PFSK-1 (cell line): ENCODE measurements at regions not wholly inside any gene's neighbourhood (a gene's known extent, or its start where the extent isn't known, plus 50 kb on each side); places are given as distances from the start of the nearest gene placed in this dataset.

Source experiments
- FOXP2 ChIP-seq: optimal IDR thresholded peaks from 2 replicates; pipeline ENCODE3; 2011; ENCODE audit warnings: borderline replicate concordance, control low read depth, inconsistent platforms; ENCODE audit not compliant: insufficient read depth; ENCODE audit errors: extremely low read length, extremely low read depth
- POLR2AphosphoS5 ChIP-seq: IDR thresholded peaks from 2 replicates; pipeline ENCODE4 v1.6.1; 2012; ENCODE audit warnings: low read depth, mild to moderate bottlenecking, control low read depth, low read length, moderate library complexity
- SIN3A ChIP-seq: IDR thresholded peaks from 2 replicates; pipeline ENCODE4 v1.6.1; 2012; ENCODE audit warnings: mild to moderate bottlenecking, low read length, moderate library complexity, borderline replicate concordance; ENCODE audit not compliant: insufficient read depth
- TAF1 ChIP-seq: IDR thresholded peaks from 2 replicates; pipeline ENCODE4 v1.6.1; 2012; ENCODE audit warnings: low read length, control low read depth, borderline replicate concordance; ENCODE audit not compliant: insufficient read depth
- TF ChIP-seq, protein P1 (sequence below), 2 experiments: IDR thresholded peaks; 2 replicates each; pipeline versions ENCODE4 v1.6.1 to v1.8.0; 2011 to 2012; ENCODE audit warnings: low read depth in 2 of 2, low read length in 2 of 2, control low read depth in 1 of 2, inconsistent platforms in 1 of 2, mild to moderate bottlenecking in 1 of 2, moderate library complexity in 1 of 2; ENCODE audit not compliant: insufficient read depth in 1 of 2

DNA sequence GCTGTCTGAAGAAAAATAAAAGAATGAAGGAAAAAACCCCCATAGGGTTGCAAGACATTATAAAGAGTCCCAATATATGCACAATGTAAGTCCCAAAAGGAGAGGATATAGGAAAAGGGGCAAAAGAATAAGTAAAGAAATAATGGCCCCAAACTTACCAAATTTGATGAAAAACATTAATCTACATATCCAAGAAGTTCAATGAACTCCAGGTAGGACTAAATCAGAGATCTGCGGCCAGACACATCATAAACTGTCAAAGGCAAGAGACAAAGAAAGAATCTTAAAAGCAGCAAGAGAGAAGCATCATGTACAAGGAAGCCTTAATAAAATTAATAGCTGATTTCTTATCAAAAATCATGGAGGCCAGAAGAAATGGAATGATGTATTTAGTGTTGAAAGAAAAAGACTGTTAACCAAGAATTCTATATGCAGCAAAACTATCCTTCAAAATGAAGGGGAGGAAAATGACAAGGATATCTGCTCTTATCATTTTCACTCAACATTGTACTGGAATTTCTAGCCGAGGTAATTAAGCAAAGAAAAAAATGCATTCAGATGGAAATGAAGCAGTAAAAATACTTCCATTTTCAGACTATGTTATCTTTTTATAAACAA is 95.7 kb upstream of the GLI3 start:
- TF ChIP-seq, protein P1, sequence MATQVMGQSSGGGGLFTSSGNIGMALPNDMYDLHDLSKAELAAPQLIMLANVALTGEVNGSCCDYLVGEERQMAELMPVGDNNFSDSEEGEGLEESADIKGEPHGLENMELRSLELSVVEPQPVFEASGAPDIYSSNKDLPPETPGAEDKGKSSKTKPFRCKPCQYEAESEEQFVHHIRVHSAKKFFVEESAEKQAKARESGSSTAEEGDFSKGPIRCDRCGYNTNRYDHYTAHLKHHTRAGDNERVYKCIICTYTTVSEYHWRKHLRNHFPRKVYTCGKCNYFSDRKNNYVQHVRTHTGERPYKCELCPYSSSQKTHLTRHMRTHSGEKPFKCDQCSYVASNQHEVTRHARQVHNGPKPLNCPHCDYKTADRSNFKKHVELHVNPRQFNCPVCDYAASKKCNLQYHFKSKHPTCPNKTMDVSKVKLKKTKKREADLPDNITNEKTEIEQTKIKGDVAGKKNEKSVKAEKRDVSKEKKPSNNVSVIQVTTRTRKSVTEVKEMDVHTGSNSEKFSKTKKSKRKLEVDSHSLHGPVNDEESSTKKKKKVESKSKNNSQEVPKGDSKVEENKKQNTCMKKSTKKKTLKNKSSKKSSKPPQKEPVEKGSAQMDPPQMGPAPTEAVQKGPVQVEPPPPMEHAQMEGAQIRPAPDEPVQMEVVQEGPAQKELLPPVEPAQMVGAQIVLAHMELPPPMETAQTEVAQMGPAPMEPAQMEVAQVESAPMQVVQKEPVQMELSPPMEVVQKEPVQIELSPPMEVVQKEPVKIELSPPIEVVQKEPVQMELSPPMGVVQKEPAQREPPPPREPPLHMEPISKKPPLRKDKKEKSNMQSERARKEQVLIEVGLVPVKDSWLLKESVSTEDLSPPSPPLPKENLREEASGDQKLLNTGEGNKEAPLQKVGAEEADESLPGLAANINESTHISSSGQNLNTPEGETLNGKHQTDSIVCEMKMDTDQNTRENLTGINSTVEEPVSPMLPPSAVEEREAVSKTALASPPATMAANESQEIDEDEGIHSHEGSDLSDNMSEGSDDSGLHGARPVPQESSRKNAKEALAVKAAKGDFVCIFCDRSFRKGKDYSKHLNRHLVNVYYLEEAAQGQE (IDR thresholded peaks at IDR 0.05; ENCODE audit: insufficient read depth in 1 of 2, low read depth in 2 of 2, low read length in 2 of 2) = no peak
- TF ChIP-seq FOXP2 = no peak
- TF ChIP-seq POLR2AphosphoS5 = no peak
- TF ChIP-seq TAF1 = no peak
- TF ChIP-seq SIN3A = no peak

DNA sequence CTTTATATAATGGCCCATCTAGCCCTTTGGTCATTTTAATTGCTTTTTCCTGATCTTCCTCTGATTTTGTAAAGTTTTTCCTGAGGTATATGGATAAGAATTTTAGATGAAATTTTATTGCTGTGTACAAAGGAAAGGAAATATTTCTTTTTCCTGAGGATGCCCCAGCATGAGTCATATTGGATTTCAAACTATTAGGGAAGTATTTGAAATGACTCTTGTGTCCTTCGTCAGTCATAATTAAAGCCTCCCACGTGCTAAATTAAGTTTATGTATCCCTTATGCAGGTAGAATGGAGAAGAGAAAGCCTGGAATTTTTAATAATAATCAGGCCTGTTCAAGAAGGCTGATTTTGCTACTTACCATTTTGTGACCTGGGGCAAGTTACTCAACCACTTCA is 82.6 kb upstream of the GLI3 start:
- TF ChIP-seq POLR2AphosphoS5 (no peak), SIN3A (no peak), TAF1 (no peak)
- TF ChIP-seq, protein P1 (IDR thresholded peaks at IDR 0.05; ENCODE audit: insufficient read depth in 1 of 2, low read depth in 2 of 2, low read length in 2 of 2) = no peak

GRCh38 chr7:42315631-42316030 is 78.6 kb upstream of the GLI3 start:
- TF ChIP-seq SIN3A (no peak), FOXP2 (no peak), POLR2AphosphoS5 (no peak), TAF1 (no peak)
- TF ChIP-seq, protein P1 (IDR thresholded peaks at IDR 0.05; ENCODE audit: insufficient read depth in 1 of 2, low read depth in 2 of 2, low read length in 2 of 2) = no peak

DNA sequence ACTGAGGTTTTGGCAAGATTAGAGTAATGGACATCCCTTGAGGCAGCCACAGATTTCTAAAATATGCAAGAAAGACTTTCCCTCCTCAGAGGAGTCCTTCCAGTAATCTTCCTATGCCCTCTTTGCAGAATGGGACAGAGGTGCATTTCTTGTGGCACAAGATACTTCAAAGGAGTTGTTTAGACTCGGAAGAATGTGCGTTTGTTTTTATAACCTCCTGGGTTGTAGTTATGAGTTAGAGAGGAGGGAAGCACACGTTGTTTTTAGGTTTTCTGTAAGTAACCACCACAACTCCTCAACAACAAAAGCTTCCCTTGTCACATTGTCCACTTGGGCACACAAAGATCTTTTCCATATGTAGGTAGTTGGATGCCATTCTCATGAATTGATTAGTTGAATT is 78.1 kb upstream of the GLI3 start:
- TF ChIP-seq POLR2AphosphoS5 = no peak
- TF ChIP-seq, protein P1 (IDR thresholded peaks at IDR 0.05; ENCODE audit: insufficient read depth in 1 of 2, low read depth in 2 of 2, low read length in 2 of 2) = no peak
- TF ChIP-seq TAF1 = no peak
- TF ChIP-seq FOXP2 = no peak

- TF ChIP-seq SIN3A = no peak
- no peak for TF ChIP-seq POLR2AphosphoS5
- TF ChIP-seq FOXP2 = no peak
- TF ChIP-seq, protein P1 (IDR thresholded peaks at IDR 0.05; ENCODE audit: insufficient read depth in 1 of 2, low read depth in 2 of 2, low read length in 2 of 2) = no peak
Measured at GRCh38 chr7:42314696-42315095, 77.7 kb upstream of the GLI3 start.
